ENCODE measurements at regions not wholly inside any gene's neighbourhood (a gene's known extent, or its start where the extent isn't known, plus 50 kb on each side); places are given as distances from the start of the nearest gene placed in this dataset.

DNA sequence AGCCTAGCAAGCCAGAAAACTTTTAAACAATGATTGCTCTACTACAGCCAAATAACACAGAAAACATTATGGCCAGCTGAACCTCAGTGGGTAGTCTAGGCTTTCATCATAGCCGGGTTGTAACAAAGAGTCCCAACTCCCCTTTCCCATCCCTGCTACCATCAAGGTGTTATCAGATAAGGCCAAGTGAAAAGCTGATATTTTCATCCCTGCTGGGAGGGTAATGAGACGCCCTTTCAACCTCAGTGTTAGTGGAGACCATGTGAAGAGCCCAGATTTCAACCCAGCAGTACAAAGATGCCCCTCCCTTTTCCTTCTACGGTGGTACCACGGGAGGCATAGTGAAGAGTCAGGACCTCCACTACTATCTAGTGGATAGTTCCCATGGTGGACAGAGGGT, 433.7 kb downstream of the GPM6A start:
- DNase-seq (no peak), ATAC-seq (ENCODE audit: insufficient read depth, low FRiP score) (no peak)
- Histone ChIP-seq H3K9ac (ENCODE audit: insufficient read depth in 1 of 2, low read length in 2 of 2) (no peak overlapping the region), H3K4me1 (ENCODE audit: control insufficient read depth in 5 of 5, insufficient read depth in 5 of 5, low read length in 5 of 5) (no peaks in the 10 kb centered on the region), H3K4me3 (no peak overlapping the region), H3K27ac (ENCODE audit: low read depth in 1 of 2, low read length in 1 of 2) (no peak overlapping the region), H3K27me3 (ENCODE audit: control insufficient read depth in 3 of 3, insufficient read depth in 3 of 3, low read length in 2 of 3) (no peaks in the 10 kb centered on the region), H3K9me3 (ENCODE audit: control insufficient read depth in 4 of 4, insufficient read depth in 3 of 4, low read length in 3 of 4) (no peaks in the 10 kb centered on the region), H3K36me3 (ENCODE audit: control insufficient read depth in 4 of 4, insufficient read depth in 4 of 4, low read length in 4 of 4) (no peaks in the 10 kb centered on the region)
- 72 to 82% methylated on average over 4 of the region's 4 CpGs for WGBS, 2 donors
- no peak for TF ChIP-seq CTCF (IDR thresholded peaks at IDR 0.05; ENCODE audit: control extremely low read depth, extremely low read depth)

DNA sequence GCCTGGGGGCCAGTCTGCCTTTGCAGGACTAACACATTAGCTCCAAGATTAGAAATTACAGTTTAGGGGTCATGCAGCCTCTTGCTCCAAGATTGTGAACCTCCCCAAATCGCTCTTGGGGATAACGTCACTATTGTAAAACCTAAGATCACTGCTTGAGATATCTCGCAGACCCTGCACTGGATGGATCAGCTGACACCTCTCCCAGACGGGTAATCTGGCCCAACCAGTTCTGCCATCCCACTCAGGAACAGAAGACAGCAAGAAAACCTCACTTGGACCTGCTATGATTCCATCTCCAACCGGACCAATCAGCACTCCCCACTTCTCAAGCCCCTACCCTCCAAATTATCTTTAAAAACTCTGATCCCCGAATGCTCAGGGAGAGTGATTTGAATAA, 431.2 kb downstream of the GPM6A start:
- no peak for ATAC-seq (ENCODE audit: insufficient read depth, low FRiP score)
- no peak overlapping the region for H3K4me3 ChIP-seq
- H3K27ac ChIP-seq (ENCODE audit: low read depth in 1 of 2, low read length in 1 of 2) = no peak overlapping the region
- H3K9ac ChIP-seq (ENCODE audit: insufficient read depth in 1 of 2, low read length in 2 of 2) = no peak overlapping the region
- no peaks in the 10 kb centered on the region for H3K27me3 ChIP-seq (ENCODE audit: control insufficient read depth in 3 of 3, insufficient read depth in 3 of 3, low read length in 2 of 3)
- no peaks in the 10 kb centered on the region for H3K4me1 ChIP-seq (ENCODE audit: control insufficient read depth in 5 of 5, insufficient read depth in 5 of 5, low read length in 5 of 5)
- no peak for TF ChIP-seq CTCF (IDR thresholded peaks at IDR 0.05; ENCODE audit: control extremely low read depth, extremely low read depth)
- H3K36me3 ChIP-seq (ENCODE audit: control insufficient read depth in 4 of 4, insufficient read depth in 4 of 4, low read length in 4 of 4) = no peaks in the 10 kb centered on the region
- H3K9me3 ChIP-seq (ENCODE audit: control insufficient read depth in 4 of 4, insufficient read depth in 3 of 4, low read length in 3 of 4) = no peaks in the 10 kb centered on the region
- WGBS, 2 donors = 77 to 85% methylated on average over 6 of the region's 6 CpGs
- DNase-seq = no peak

DNA sequence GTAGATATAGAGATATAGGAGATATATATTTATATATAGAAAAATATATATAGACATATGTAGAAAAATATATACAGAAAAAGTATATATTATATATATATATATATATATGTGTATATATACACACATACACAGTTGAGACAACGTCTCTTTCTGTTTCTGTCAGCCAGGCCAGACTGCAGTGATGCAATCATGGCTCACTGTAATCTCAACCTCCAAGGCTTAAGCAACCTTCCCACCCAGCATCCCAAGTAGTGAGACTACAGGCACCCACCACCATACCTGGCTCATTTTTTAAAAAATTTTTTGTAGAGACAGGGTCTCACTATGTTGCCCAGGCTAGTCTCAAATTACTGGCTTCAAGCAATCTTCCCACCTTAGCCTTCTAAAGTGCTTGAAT, 426.3 kb downstream of the GPM6A start:
- no peaks in the 10 kb centered on the region for H3K36me3 ChIP-seq (ENCODE audit: control insufficient read depth in 4 of 4, insufficient read depth in 4 of 4, low read length in 4 of 4)
- WGBS, 2 donors = 30 to 54% methylated on average over 1 of the region's 1 CpG
- TF ChIP-seq CTCF (IDR thresholded peaks at IDR 0.05; ENCODE audit: control extremely low read depth, extremely low read depth) = no peak

DNA sequence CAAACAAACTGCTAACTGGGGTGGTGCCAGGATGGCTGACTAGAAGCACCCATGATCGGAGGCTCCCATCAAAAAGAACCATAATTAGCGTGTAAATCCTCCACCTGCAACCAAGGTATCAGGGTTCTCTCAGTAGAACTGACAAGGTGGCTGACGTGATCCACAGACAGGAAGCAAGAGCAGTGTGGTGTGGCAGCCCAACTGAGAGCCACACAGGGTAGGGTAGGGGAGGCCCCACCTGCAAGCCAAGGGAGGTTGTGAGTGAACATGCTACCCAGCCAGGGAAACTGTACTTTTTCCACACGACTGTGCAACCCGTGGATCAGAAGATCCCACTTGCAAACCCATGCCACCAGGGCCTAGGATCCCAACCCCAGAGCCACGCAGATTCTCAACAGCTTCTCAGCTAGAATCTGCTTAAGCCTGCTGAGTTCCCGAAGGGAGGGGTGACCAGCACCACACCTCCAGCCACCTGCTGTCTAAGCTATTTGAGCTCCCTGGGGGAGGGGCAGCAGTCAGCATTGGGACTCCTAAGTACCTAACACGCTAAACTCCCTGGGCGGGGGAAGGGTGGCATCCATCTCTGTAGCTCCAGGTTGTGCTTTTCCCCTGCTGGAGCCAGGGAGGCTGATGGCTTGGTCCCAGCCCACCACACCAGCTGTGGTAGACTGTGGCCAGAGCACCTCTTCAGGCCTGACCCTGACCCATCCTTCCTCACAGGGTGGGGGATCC, 425.1 kb downstream of the GPM6A start:
- Histone ChIP-seq H3K36me3 (ENCODE audit: control insufficient read depth in 4 of 4, insufficient read depth in 4 of 4, low read length in 4 of 4) (no peaks in the 10 kb centered on the region), H3K4me3 (no peak overlapping the region), H3K9ac (ENCODE audit: insufficient read depth in 1 of 2, low read length in 2 of 2) (no peak overlapping the region), H3K27me3 (ENCODE audit: control insufficient read depth in 3 of 3, insufficient read depth in 3 of 3, low read length in 2 of 3) (no peaks in the 10 kb centered on the region), H3K4me1 (ENCODE audit: control insufficient read depth in 5 of 5, insufficient read depth in 5 of 5, low read length in 5 of 5) (no peaks in the 10 kb centered on the region), H3K27ac (ENCODE audit: low read depth in 1 of 2, low read length in 1 of 2) (no peak overlapping the region), H3K9me3 (ENCODE audit: control insufficient read depth in 4 of 4, insufficient read depth in 3 of 4, low read length in 3 of 4) (peaks cover 0 to 3% (median 1%) of the 10 kb centered on the region in 4 donors)
- no peak for DNase-seq
- TF ChIP-seq CTCF (IDR thresholded peaks at IDR 0.05; ENCODE audit: control extremely low read depth, extremely low read depth) = no peak
- ATAC-seq (ENCODE audit: insufficient read depth, low FRiP score) = no peak
- WGBS, 2 donors = 82 to 85% methylated on average over 9 of the region's 9 CpGs

More for the DNA sequence above, 426.3 kb downstream of the GPM6A start:
- DNase-seq (no peak), ATAC-seq (ENCODE audit: insufficient read depth, low FRiP score) (no peak)
- H3K4me3 ChIP-seq = no peak overlapping the region
- H3K4me1 ChIP-seq (ENCODE audit: control insufficient read depth in 5 of 5, insufficient read depth in 5 of 5, low read length in 5 of 5) = no peaks in the 10 kb centered on the region
- peaks cover 0 to 3% (median 0%) of the 10 kb centered on the region in 4 donors for H3K9me3 ChIP-seq (ENCODE audit: control insufficient read depth in 4 of 4, insufficient read depth in 3 of 4, low read length in 3 of 4)
- H3K27ac ChIP-seq (ENCODE audit: low read depth in 1 of 2, low read length in 1 of 2) = no peak overlapping the region
- H3K9ac ChIP-seq (ENCODE audit: insufficient read depth in 1 of 2, low read length in 2 of 2) = no peak overlapping the region
- H3K27me3 ChIP-seq (ENCODE audit: control insufficient read depth in 3 of 3, insufficient read depth in 3 of 3, low read length in 2 of 3) = no peaks in the 10 kb centered on the region
